ENCODE measurements at regions not wholly inside any gene's neighbourhood (a gene's known extent, or its start where the extent isn't known, plus 50 kb on each side); places are given as distances from the start of the nearest gene placed in this dataset.

DNA sequence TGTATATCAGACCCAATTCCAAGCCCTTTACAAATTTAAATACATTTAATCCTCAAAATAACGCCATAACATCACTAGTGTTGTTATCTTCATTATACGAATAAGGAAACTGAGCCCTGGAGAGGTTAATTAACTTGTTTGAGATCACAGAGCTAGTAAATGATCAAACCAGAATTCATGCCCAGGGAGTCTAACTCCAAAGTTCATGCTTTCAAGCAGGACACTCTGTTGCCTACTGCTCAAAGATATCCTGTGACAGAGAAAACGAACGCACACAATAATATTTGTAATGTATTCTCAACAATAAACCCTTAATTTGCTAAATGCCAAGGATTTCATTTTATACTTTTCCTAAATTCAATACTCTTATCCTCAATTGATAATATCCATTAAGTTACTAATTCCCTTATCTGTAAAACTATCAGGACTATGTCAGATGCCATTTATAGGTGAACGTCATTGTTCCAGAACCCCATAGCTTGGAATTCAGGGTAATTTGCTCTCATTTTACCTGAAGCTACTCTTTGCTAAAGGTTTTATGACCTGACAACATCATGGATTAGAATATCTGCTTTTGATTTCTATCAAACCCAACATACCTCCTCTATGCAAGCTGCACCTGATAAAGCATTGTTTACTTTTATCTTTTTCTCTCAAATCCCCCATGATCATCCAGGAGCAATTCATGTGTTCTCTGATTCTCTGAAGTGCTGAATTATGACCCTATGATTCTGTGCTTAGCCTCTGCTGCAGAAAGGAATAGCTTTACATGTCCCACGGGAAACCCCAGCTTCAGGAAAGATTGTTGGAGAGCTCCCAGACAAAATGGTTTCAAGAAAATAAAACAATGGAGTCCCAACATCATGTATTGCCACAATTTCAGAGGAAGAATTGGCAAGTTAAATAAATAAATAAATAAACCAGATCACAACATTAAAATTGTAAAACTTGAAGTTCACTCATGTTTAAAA, 150.2 kb upstream of the CDK1 start:
- DNase-seq (ENCODE audit: low read depth) = no peak
- Histone ChIP-seq H3K4me3 (ENCODE audit: low read depth, low read length) (no peak overlapping the region), H3K36me3 (ENCODE audit: control insufficient read depth, insufficient read depth, low read length) (no peaks in the 10 kb centered on the region), H3K27me3 (ENCODE audit: control insufficient read depth, insufficient read depth, low read length) (no peaks in the 10 kb centered on the region)
- TF ChIP-seq, protein P1, sequence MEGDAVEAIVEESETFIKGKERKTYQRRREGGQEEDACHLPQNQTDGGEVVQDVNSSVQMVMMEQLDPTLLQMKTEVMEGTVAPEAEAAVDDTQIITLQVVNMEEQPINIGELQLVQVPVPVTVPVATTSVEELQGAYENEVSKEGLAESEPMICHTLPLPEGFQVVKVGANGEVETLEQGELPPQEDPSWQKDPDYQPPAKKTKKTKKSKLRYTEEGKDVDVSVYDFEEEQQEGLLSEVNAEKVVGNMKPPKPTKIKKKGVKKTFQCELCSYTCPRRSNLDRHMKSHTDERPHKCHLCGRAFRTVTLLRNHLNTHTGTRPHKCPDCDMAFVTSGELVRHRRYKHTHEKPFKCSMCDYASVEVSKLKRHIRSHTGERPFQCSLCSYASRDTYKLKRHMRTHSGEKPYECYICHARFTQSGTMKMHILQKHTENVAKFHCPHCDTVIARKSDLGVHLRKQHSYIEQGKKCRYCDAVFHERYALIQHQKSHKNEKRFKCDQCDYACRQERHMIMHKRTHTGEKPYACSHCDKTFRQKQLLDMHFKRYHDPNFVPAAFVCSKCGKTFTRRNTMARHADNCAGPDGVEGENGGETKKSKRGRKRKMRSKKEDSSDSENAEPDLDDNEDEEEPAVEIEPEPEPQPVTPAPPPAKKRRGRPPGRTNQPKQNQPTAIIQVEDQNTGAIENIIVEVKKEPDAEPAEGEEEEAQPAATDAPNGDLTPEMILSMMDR (IDR thresholded peaks at IDR 0.05; ENCODE audit: insufficient read depth, low read length, poor library complexity, severe bottlenecking) = no peak

DNA sequence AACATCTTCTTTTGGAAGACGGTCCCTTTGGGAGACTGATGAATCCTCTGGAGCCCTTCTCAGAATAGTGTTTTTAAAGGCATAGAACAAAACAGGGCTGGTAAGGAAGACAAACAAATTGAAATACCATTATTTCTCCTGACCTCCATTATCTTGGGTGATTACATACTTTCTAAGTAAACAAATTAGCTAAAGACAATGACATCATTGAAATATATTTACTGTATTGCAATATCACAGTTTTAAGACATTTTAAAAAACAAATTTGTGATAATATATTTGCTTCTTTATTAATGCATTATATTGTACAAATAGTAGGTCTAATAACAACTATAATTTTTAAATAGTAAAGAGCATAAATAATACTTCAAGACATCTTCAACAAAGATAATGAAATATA, 152.2 kb upstream of the CDK1 start:
- Histone ChIP-seq H3K36me3 (ENCODE audit: control insufficient read depth, insufficient read depth, low read length) (no peaks in the 10 kb centered on the region), H3K4me3 (ENCODE audit: low read depth, low read length) (no peak overlapping the region), H3K27me3 (ENCODE audit: control insufficient read depth, insufficient read depth, low read length) (no peaks in the 10 kb centered on the region)
- no peak for DNase-seq (ENCODE audit: low read depth)
- TF ChIP-seq, protein P1 (IDR thresholded peaks at IDR 0.05; ENCODE audit: insufficient read depth, low read length, poor library complexity, severe bottlenecking) = no peak

DNA sequence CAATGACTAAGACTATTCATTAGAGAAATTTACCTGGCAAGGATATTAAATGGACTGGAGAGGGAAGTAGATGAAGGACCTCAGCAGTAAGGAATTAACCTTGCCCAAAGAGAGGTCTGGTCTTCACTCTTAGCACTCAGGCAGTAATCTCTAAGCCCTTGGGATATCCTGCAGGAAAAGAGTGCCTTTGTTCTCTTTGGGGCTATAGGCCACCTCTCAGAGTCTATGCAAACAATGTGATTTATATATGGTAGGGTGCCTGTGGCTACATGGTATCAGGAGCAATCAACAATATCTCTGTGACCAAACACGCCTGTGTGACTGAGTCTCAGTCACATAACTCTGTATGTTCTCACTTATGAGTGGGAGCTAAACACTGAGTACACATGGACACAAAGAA, 154.7 kb upstream of the CDK1 start:
- H3K4me3 ChIP-seq (ENCODE audit: low read depth, low read length) = no peak overlapping the region
- TF ChIP-seq, protein P1 (IDR thresholded peaks at IDR 0.05; ENCODE audit: insufficient read depth, low read length, poor library complexity, severe bottlenecking) = no peak
- H3K27me3 ChIP-seq (ENCODE audit: control insufficient read depth, insufficient read depth, low read length) = no peaks in the 10 kb centered on the region
- DNase-seq (ENCODE audit: low read depth) = no peak
- H3K36me3 ChIP-seq (ENCODE audit: control insufficient read depth, insufficient read depth, low read length) = no peaks in the 10 kb centered on the region

DNA sequence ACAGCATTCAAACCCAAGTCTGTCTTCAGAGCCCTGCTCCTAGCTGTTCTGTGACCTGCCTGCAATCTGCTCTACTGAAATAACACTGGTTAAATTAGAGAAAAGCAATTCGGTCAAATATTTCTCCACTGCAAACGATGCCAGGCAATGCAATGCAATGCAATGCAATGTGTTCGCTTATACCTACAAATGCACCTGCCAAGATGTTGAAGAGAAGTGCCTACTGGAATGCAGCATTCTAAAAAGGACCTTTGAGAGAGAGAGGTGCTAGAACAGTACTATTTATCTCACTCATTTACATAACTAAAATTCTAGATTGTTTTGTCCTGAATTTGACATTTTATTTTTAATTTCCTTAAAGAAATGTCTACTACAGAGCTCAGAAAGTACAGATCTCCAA, 157.3 kb upstream of the CDK1 start:
- TF ChIP-seq, protein P1 (IDR thresholded peaks at IDR 0.05; ENCODE audit: insufficient read depth, low read length, poor library complexity, severe bottlenecking) = no peak
- no peaks in the 10 kb centered on the region for H3K36me3 ChIP-seq (ENCODE audit: control insufficient read depth, insufficient read depth, low read length)
- H3K27me3 ChIP-seq (ENCODE audit: control insufficient read depth, insufficient read depth, low read length) = no peaks in the 10 kb centered on the region
- H3K4me3 ChIP-seq (ENCODE audit: low read depth, low read length) = no peak overlapping the region
- no peak for DNase-seq (ENCODE audit: low read depth)

DNA sequence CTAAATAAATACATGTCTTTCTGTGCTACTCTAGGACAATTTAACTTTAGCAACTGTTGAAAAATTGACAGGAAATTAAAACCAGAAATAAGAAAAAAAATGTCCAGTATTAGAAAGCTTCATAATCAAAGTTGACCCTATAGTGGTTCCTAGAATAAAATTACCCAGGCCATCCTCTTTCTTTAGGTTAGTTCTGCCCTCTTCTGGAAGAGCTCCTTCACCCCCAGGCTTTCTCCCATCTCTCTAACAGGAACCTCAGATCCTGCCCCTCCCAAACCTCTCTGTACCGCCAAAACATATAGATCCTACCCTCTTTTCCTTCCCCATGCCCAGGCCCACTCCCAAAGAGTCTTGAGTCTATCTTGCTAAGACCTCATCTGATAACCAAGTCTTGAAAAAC, 159.4 kb upstream of the CDK1 start:
- no peak for DNase-seq (ENCODE audit: low read depth)
- TF ChIP-seq, protein P1 (IDR thresholded peaks at IDR 0.05; ENCODE audit: insufficient read depth, low read length, poor library complexity, severe bottlenecking) = no peak
- no peaks in the 10 kb centered on the region for H3K36me3 ChIP-seq (ENCODE audit: control insufficient read depth, insufficient read depth, low read length)
- no peak overlapping the region for H3K4me3 ChIP-seq (ENCODE audit: low read depth, low read length)
- H3K27me3 ChIP-seq (ENCODE audit: control insufficient read depth, insufficient read depth, low read length) = no peaks in the 10 kb centered on the region

Measured in kidney epithelial cell (primary cell).